Muscle of arm (tissue), 1 donor: ENCODE measurements at regions not wholly inside any gene's neighbourhood (a gene's known extent, or its start where the extent isn't known, plus 50 kb on each side); places are given as distances from the start of the nearest gene placed in this dataset.
"Not testable (repeated sequence)": the region's sequence is repeated elsewhere in the genome, so short reads cannot be mapped to it uniquely, and the experiment has no call there.

Experiments
- DNase-seq: peaks from one replicate; pipeline ENCODE4 v3.0.0-alpha.2; 2013

DNA sequence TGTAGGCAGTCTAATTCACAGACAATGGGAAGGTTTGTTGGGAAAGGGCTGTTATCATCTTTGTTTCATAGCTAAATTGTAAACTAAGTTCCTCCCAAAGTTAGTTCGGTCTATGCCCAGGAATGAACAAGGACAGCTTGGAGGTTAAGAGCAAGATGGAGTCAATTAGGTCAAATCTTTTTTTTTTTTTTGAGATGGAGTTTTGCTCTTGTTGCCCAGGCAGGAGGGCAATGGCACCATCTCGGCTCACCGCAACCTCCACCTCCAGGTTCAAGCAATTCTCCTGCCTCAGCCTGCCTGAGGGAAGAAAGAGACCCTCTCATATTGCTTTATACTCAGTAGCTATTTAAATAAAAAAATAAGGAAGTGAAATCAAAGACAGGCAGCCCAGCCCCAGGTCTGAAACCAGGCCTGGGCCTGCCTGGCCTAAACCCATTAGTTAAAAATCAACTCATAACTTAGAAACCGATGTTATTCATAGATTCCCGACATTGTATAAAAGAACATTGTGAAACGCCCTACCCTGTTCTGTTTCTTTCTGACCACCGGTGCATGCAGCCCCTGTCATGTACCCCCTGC, 297.4 kb upstream of the SGCG start:
- no peak for DNase-seq

DNA sequence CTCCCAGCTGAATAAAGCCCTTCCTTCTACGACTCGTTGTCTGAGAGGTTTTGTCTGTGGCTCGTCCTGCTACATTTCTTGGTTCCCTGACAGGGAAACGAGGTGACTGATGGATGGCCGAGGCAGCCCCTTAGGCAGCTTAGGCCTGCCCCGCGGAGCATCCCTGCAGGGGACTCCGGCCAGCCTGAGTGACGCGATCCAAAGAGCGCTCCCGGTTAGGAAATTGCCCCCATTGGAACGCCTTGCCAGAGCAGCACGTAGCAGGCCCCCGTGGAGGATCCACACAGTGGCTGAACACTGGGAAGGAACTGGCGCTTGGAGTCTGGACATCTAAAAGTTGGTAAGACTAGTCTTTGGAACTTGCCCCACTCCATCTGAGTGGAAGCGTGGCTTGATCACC, 296.8 kb upstream of the SGCG start:
- DNase-seq: no peak

DNA sequence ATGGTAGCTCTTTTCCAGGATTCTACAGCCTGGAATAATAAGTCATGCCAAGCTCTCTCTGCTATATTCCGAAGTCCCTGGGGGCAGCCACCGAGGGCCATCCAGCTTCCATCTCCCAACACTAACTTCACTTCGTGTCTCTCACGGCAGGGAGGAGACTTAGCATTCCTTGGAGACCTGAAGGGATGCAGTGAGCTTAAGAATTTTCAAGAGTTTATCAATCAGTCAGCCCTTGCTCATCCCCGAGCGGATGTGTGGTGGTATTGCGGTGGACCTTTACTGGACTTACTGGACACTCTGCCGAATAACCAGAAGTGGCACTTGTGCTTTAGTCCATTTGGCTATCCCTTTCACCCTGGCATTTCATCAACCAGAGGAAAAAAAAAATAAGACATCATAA, 294.7 kb upstream of the SGCG start:
- DNase-seq: not testable (repeated sequence)

DNA sequence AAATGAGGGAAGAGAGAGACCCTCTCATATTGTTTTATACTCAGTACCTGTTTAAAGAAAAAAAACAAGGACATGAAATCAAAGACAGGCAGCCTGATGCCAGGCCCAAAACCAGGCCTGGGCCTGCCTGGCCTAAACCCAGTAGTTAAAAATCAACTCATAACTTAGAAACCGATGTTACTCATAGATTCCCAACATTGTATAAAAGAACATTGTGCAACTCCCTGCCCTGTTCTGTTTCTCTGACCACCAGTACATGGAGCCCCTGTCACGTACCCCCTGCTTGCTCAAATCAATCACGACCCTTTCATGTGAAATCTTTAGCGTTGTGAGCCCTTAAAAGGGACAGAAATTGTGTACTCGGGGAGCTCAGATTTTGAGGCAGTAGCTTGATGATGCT, 291.4 kb upstream of the SGCG start:
- DNase-seq: not testable (repeated sequence)

DNA sequence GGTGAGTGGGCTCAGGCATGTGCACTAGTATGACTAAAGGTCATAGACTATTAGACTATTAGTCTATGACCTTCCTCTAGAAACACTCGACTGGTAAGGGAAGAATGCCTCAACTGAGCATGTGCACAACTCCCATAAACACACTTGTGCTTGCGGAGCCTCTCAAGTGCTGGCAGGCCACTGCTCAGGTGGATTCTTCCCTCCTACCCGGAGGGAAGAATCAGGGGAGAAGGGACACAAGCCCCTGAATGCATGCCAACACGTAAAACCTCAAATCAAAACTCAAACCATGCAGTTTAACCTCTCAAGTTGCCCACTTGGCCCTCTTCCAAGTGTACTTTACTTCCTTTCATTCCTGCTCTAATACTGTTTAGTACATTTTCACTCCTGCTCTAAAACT, 287.6 kb upstream of the SGCG start:
- no peak for DNase-seq

DNA sequence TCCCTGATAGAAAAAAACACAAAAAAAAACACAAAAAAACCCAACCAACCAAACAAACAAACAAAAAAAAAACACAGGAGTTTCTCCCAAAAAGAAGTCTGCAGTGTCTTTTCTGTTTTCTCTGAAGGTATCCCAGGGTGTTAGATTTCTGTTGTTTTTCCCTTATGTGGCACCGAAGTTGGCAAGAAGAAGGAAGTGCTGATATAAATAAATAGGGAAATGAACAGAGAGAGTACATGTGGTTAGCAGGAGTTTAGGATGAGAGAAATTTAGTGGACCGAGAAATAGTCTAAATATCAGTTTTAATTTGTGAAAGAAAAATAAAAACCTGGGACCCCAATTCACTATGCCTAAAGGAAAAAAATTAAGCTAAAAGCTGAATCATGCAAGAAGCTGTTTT, 287.0 kb upstream of the SGCG start:
- DNase-seq: no peak

DNA sequence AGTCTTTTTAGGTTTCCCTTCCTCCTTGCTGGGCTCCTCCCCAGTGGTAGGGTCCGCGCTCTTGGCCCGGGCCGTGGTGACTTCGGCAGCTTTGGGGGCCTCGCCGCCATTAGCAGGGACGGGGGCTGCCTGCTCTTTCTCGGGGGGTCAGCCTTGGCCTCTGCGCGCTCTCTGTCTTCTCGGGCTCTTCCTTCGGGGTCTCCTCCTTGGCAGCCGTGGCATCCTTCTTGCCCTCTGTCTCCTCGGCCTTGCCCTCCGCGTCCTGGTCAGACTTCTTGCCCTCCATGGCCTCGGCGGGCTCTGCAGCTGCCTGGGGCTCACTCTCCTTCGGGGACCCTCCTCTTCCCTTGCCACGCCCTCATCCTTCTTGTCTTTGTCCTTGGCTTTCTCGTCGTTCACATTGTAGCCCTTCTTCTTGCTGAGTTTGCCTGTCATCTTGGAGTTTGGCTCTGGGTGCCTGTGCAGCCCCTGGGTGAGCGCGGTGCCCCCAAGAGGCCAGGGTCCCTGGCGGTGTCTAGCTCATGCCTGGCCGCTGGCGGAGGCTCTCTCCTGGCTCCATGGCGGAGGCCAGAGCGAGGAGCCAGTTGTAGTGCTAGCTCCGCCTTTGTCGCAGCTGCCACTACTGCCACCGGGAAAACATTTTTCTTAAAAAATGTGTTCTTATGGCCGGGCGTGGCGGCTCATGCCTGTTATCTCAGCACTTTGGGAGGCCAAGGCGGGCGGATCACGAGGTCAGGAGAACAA, 283.0 kb upstream of the SGCG start:
- no peak for DNase-seq

DNA sequence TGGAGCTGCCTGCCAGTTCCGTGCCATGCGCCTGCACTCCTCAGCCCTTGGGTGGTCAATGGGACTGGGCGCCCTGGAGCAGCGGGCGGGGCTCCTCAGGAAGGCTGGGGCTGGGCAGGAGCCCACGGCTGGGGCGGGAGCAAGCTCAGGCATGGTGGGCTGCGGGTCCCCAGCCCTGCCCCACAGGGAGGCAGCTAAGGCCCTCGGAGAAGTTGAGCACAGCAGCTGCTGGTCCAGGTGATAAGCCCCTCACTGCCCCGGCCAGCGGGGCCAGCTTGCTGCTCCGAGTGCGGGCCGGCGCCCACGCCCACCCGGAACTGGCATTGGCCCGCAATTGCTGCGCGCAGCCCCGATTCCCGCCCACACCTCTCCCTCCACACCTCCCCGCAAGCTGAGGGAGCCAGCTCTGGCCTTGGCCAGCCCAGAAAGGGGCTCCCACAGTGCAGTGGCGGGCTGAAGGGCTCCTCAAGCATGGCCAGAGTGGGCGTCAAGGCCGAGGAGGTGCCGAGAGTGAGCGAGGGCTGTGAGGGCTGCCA, 280.3 kb upstream of the SGCG start:
- not testable (repeated sequence) for DNase-seq

DNA sequence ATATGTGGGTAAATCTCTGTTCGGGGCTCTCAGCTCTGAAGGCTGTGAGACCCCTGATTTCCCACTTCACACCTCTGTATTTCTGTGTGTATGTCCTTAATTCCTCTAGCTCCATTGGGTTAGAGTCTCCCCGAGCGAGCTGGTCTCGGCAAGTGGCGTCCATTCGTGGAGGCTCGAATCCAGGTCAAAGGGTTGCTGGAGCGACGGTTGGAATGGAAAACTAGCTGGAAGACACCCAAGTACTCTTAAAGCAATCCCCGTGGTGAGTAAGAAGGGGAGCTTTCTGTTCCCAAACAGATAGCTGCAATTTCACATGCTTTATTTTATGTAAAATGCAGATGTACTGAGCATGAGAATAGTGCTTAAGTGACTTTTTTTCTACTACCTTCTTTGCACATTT, 277.5 kb upstream of the SGCG start:
- DNase-seq: peak; percentile 43

DNA sequence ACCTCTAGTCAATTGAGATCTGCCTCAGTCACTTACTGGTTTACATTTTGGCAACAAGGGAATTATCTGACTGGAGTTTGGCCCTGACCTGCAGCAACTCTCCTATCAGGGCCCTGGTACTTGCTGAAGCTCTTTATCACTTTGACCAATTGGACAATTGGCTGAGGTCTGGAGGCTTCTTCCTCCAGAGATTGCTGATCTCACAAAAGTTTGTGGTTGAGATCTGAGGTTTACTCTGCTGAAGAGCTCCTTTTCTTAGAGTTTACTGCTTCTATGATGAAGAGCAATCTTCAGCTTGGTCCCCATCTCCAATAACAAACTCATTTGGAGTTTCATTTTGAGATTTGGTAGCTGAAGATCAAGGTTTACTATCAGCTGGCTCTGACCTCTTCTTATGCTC, 276.9 kb upstream of the SGCG start:
- no peak for DNase-seq

DNA sequence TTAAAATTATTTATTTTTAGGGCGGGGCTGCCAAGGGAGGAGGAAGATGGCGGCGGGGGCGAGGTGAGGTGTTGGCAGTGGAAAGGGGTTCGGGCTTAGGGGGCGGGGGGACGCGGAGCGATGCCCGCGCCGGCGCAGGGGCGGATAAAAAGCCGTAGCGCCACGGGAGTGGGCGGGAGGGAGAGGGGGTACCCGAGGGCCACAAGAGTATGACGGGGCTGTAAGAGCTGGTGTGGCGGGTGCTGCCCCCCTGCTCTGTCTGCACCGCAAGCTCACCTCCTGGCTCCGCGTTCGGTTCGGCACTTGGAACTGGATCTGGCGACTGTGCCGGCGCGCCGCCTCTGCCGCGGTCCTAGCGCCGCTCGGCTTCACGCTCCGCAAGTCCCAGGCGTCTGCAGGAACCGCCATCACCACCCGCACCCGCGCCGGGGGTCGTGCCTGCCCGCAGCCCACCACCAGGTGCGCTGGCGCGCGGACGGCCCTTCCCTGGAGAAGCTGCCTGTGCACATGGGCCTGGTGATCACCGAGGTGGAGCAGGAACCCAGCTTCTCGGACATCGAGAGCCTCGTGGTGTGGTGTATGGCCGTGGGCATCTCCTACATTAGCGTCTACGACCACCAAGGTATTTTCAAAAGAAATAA, 265.2 kb upstream of the SGCG start:
- DNase-seq: peak; percentile 64

DNA sequence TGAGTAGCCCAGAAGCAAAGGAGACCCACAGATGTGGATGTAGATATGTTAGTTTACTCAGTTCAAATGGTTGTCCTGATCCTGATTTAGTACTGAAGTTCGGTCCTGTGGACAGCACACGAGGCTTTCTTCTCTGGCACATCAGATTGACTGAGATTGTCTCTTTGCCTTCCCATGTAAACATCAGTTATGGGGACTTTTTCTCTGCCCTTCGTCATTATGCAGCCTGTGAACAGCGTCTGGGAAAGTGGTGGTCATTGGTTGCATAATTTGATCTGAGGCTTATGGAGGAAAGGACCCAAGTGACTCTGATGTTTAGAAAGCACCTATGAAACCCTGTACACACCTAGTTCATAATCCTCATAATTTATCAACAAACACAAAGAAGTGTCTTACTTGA, 264.5 kb upstream of the SGCG start:
- DNase-seq: not testable (repeated sequence)

DNA sequence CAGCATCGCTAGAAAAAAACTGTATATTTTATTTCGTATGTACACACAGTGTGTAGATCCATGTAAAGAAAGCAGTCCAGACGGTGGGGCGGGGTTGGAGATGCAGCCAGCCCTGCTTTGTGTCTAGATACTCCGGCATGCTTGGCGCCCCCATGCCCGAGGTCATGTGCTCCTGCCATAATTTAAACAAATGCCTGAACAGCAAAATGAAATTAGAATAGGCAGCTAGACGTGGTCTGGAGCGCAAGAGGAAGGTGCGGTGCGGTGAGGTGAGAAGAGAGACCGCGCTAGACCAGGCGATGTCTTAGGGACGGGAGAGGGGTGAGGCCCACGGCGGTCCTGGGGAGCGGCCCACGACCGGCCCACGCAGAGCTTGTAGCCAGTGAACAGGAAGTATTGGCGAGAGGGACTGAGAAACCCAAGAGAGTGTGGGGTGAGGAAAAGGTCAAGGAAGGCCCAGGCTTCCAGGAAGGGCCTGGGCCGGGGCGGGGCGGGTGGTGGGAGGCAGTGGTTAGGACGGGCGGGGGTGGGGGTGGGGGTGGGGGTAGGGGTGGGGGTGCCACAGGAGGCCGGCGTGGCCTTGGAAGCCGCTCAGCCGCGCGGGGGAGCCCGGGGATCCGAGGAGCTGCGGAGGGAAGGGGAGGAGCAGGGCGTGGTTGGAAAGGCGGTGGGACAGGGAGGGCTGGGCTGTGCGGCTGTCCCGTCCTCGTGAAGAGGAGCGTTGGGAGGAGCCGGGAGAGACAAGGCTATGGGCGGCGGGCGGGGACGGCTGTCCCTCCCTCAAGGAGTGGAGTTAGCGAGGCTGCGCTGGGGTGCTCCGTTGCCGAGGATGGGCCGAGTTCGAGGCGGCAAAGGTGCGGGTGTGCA, 254.7 kb upstream of the SGCG start:
- peak; percentile 73 for DNase-seq

DNA sequence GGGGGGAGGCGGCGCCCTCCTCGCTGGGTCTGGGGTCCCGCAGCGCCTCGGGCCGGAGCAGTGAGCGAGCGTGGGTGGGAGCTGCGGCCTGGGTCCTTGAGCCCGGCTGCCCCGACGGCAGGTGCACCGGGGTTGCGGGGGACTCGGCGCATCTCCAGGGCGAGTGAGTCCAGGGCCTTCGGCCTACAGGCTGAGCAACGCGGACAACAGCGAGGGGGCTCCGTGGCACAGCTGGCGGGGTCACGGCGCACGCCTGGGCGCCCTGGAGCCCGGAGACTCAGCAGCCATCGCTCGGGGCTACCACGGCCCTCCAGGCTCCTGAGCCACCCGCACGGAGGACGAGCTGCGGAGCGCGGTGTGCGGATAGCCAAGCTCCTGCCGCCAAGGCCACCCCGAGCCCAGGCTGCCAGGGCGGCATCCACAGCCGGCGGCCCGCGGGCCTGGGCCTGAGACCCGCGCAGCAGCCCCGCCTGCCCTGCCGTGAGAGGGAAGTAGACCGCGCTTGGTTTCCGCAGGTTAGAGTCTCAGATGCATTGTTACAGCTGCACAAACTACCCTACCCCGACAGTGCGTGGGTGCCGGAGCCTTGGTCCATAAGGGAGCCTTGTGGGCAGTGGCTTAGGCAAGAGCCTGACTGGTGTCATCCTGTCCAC, 253.9 kb upstream of the SGCG start:
- DNase-seq: no peak

DNA sequence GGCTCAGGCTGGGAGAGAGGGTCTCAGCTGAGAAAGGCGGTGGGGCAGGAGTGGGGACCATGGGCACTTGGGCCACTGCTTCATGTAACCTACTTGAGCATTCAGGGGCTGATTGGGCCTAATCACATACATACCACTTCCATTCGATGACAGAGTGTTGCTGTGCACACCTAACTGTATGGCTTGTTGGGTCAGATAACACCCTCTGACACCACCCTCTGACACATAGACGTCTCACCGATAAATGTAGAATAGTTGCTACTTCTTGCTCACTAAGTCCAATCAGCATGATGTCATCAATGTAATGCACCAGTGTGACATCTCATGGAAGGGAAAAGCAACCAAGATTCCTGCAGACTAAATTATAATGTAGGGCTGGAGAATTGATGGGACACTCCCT, 252.9 kb upstream of the SGCG start:
- DNase-seq: not testable (repeated sequence)

DNA sequence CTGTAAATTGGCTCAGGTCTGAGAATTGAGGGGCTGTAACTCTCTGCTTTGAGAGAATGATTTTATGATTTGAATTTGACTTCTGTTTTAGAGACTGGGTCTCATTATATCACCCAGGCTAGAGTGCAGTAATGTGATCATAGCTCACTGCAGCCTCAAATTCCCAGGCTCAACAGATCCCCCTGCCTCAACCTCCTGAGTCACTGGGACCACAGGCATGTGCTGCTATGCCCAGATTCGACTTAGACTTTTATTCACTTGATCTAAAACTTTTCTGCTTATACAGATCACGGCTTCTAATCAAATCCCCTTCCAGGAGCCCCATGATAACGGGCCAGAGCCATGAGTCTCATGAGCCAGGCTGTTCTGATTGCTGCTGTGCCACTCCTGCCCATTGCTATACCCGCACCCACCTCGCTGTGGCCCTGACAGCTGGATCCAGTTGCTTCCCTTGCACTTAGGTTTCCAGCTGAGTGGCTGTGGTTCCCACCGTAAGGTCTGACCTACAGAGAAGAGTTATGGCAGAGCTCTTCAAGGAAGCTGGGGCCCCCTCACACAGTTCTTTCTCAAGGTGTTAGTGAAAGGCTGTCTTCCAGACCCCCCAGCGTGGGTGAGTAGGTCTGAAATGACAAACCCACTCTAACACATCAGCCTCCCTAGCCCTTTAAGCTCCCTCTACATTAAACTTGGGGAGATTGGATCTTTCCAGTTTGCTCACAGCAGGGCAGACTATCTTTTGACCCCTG, 251.2 kb upstream of the SGCG start:
- DNase-seq: no peak

DNA sequence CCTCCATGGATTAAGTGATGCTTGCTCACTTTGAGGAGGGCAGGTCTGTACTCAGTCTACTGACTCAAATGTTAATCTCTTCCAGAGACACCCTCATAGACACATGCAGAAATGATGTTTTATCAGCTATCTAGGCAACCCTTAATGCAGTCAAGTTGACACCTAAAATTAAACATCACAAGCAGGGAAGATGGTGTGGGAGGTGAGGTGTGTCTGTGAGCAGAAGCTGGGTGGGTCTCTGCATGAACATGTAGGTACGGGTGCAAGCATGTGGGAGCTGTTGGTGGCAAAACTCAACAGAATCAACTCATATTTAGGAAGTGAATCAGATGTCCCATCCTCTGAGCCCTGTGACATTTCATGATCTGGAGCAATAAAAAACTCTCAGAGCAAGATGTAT, 249.2 kb upstream of the SGCG start:
- no peak for DNase-seq

DNA sequence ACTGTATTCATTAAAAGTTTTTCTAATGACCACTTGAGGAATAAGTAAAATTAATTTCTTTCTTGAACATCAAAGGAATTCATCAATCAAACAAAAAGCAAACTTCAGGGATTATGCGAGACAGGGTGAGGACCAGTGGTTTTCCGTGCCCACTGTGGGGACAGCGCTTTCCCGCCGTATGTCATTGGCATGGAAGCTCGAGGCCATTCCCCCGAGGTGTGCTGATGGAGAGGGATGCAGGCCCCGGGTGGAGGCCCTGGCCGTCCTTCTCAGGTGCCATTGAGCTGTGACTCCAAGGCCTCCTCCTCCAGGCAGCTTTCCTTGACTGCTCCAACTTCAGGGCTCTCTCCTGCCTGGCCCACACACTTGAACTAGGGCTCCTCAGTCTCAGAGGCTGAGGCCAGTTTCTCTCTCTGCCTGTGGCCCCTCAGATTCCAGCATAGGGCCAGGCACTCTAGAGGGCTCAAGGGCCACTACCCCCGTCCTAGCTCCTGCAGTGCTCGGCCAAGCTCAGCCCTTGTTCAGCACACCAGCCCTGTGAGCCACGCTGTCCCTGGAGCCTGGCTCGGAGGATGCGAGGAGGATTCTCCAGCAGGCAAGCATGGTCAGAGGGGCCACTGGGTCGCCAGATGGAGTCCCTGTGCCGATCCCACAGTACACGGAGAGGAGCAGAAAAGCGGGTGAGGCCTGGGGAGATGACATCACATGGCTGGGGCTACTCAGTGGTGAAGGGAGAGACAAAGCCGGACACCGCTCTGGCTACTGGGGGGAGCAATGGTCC, 248.0 kb upstream of the SGCG start:
- not testable (repeated sequence) for DNase-seq

DNA sequence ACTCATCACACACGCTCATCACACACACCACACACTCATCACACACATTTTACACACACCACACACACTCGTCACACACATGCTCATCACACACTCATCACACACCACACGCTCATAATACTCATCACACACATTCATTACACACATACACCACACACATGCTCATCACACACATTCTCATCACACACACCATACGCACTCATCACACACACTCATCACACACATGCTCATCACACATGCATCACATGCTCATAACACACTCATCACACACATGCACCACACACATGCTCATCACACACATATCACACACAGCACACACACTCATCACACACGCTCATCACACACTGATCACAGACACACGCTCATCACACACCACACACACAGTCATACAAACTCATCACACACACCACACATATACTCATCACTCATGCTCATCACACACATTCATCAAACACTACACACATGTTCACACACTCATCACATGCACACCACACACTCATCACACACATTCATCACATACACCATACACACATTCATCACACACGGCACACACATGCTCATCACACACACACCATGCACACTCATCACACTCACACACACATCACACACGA, 247.1 kb upstream of the SGCG start:
- DNase-seq: no peak
